ENCODE measurements at regions not wholly inside any gene's neighbourhood (a gene's known extent, or its start where the extent isn't known, plus 50 kb on each side); places are given as distances from the start of the nearest gene placed in this dataset.

DNA sequence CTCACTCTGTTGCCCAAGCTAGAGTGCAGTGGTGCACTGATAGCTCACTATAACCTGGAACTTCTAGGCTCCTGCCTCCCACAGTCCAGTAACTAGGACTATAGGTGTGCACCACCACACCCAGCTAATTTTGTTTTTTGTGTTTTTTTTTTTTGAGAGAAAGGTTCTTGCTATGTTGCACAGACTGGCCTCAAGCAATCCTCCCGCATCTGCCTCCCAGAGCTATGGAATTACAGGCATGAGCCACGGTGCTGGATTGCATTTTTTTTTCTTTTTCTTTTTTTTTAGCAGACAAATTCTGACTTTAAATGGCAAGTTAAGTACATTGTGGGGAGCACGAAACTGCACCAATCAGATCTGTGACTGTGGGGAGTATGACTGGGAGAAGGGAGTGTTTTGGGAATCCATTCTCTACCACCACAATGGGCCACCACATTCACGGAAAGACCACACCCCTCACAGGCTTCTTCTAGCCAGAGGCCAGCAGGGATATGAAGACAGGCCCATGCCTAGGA is 58.1 kb upstream of the MSMB start:
- DNase-seq (ENCODE audit: low read depth in 1 of 2, low spot score in 2 of 2) (no peak), FAIRE-seq (no peak)
- Histone ChIP-seq H2BK5ac (ENCODE audit: low read depth, low read length) (no peak overlapping the region), H3K23me2 (ENCODE audit: low read depth, low read length) (peaks cover 8% of the 10 kb centered on the region), H3K27me3 (replicated peaks in 1 of 4; ENCODE audit: control insufficient read depth in 3 of 4, extremely low read depth in 1 of 4, insufficient read depth in 3 of 4, low read length in 3 of 4) (peaks cover 7 to 33% (median 25%) of the 10 kb centered on the region in 4 experiments), H2BK15ac (ENCODE audit: low read length) (no peak overlapping the region), H2AK5ac (ENCODE audit: low read depth, low read length) (no peak overlapping the region), H4K8ac (ENCODE audit: extremely low read depth, insufficient read depth, low read length) (no peak overlapping the region), H3K27ac (ENCODE audit: low read depth, low read length) (no peak overlapping the region), H2BK20ac (ENCODE audit: low read length) (no peak overlapping the region), H3K79me2 (ENCODE audit: control insufficient read depth in 1 of 2, insufficient read depth in 2 of 2, low read length in 2 of 2) (no peaks in the 10 kb centered on the region), H3K4me1 (replicated peaks in 1 of 4; ENCODE audit: control insufficient read depth in 3 of 4, insufficient read depth in 4 of 4, low read length in 3 of 4) (peaks cover 0 to 5% (median 1%) of the 10 kb centered on the region in 4 experiments; a peak in 3 of 7 replicates), H2AFZ (ENCODE audit: low read length) (no peak overlapping the region), H2BK12ac (ENCODE audit: low read depth, low read length) (no peak overlapping the region), H4K91ac (replicated peaks; ENCODE audit: insufficient read length, low read length) (no peak overlapping the region), H3K36me3 (ENCODE audit: control insufficient read depth in 2 of 4, insufficient read depth in 4 of 4, low read length in 3 of 4) (no peaks in the 10 kb centered on the region), H3K4me3 (ENCODE audit: extremely low read depth in 1 of 4, insufficient read depth in 2 of 4, low read depth in 3 of 4, low read length in 4 of 4) (no peak overlapping the region), H2BK120ac (replicated peaks; ENCODE audit: low read depth, low read length) (no peak overlapping the region), H3K18ac (ENCODE audit: extremely low read depth, low read length) (no peak overlapping the region), H3K14ac (ENCODE audit: insufficient read length) (no peak overlapping the region), H4K5ac (ENCODE audit: insufficient read length, low read depth, low read length) (no peak overlapping the region), H3K4me2 (ENCODE audit: insufficient read depth in 1 of 2, low read depth in 2 of 2, low read length in 2 of 2) (no peak overlapping the region), H3K9ac (replicated peaks in 1 of 4; ENCODE audit: extremely low read depth in 1 of 4, low read depth in 3 of 4, low read length in 3 of 4) (no peak overlapping the region), H3K56ac (replicated peaks; ENCODE audit: insufficient read length, low read depth, low read length) (no peak overlapping the region), H3K9me3 (ENCODE audit: insufficient read depth in 2 of 2, low read depth in 1 of 2, low read length in 1 of 2) (no peaks in the 10 kb centered on the region), H4K20me1 (replicated peaks in 1 of 2; ENCODE audit: control insufficient read depth in 1 of 2, insufficient read depth in 2 of 2, low read length in 2 of 2) (no peaks in the 10 kb centered on the region), H3K79me1 (ENCODE audit: low read depth, low read length) (no peaks in the 10 kb centered on the region), H3K4ac (replicated peaks; ENCODE audit: insufficient read length, low read depth, low read length) (no peak overlapping the region), H3K23ac (ENCODE audit: insufficient read length) (no peak overlapping the region)
- 66% methylated on average over 4 of the region's 4 CpGs; no CpG with 5 or more reads in 1 of the 2 experiments for WGBS, 2 experiments (ENCODE audit: extremely low coverage in 1 of 2, insufficient coverage in 1 of 2, insufficient read length in 1 of 2, insufficient replicate concordance in 2 of 2, low coverage in 1 of 2, low lambda C conversion rate in 2 of 2, missing lambda C conversion rate in 1 of 2)
- CTCF ChIA-PET (ENCODE audit: partially characterized antibody), result interaction anchor here (0.6 to 0.8 kb wide), 2 partner anchors 8 to 73 kb away, joined by 3 read pairs; no protein-coding TSS in a partner anchor
- TF ChIP-seq JUN (IDR thresholded peaks at IDR 0.05; ENCODE audit: low read depth, low read length) (no peak), FOSL1 (IDR thresholded peaks at IDR 0.05; ENCODE audit: insufficient read depth, low read depth, low read length) (no peak), CTBP2 (IDR thresholded peaks at IDR 0.05; ENCODE audit: borderline replicate concordance, insufficient read depth, insufficient read length, low read length) (no peak)
- POLR2A ChIA-PET (ENCODE audit: partially characterized antibody), result no interaction called here
